ENCODE measurements at regions not wholly inside any gene's neighbourhood (a gene's known extent, or its start where the extent isn't known, plus 50 kb on each side); places are given as distances from the start of the nearest gene placed in this dataset.

- no peak for TF ChIP-seq ZBTB33 (IDR thresholded peaks at IDR 0.05)
Observed at GRCh38 chr13:76759877-76760276, 126.3 kb downstream of the KCTD12 start (continued).

GRCh38 chr13:76758738-76759137 lies 127.5 kb downstream of the KCTD12 start:
- no peaks in the 10 kb centered on the region for H3K27me3 ChIP-seq (ENCODE audit: control insufficient read depth in 4 of 4, insufficient read depth in 4 of 4, low read length in 3 of 4)
- no peak overlapping the region for H3K9ac ChIP-seq (ENCODE audit: low read depth in 1 of 2, low read length in 2 of 2)
- H3K27ac ChIP-seq (ENCODE audit: low read depth in 1 of 2, low read length in 2 of 2): no peak overlapping the region
- no peak overlapping the region for H3K4me3 ChIP-seq (ENCODE audit: low read depth in 1 of 3, low read length in 3 of 3)
- TF ChIP-seq ATF3 (IDR thresholded peaks at IDR 0.05) (no peak), JUND (IDR thresholded peaks at IDR 0.05) (no peak), CTCF (IDR thresholded peaks at IDR 0.05; ENCODE audit: low read depth, low read length, missing input control) (no peak), FOXA1 (IDR thresholded peaks at IDR 0.05) (no peak), MAX (IDR thresholded peaks at IDR 0.05) (no peak), REST (IDR thresholded peaks at IDR 0.05) (no peak), SP1 (IDR thresholded peaks at IDR 0.05) (no peak), HNF4A (conservative IDR thresholded peaks at IDR 0.05) (no peak), TAF1 (conservative IDR thresholded peaks at IDR 0.05) (no peak)
- WGBS: 87% methylated on average over 1 of the region's 1 CpG
- no peaks in the 10 kb centered on the region for H3K4me1 ChIP-seq (ENCODE audit: control insufficient read depth in 4 of 4, insufficient read depth in 4 of 4, low read length in 3 of 4)
- no peaks in the 10 kb centered on the region for H3K9me3 ChIP-seq (ENCODE audit: control insufficient read depth in 4 of 4, low read length in 3 of 4)
- DNase-seq (ENCODE audit: low spot score): no peak
- H3K36me3 ChIP-seq (ENCODE audit: control insufficient read depth in 4 of 4, insufficient read depth in 3 of 4, low read depth in 1 of 4, low read length in 3 of 4): no peaks in the 10 kb centered on the region

- H3K27me3 ChIP-seq (ENCODE audit: control insufficient read depth in 4 of 4, insufficient read depth in 4 of 4, low read length in 3 of 4): no peaks in the 10 kb centered on the region
- H3K9ac ChIP-seq (ENCODE audit: low read depth in 1 of 2, low read length in 2 of 2): no peak overlapping the region
- H3K9me3 ChIP-seq (ENCODE audit: control insufficient read depth in 4 of 4, low read length in 3 of 4): no peaks in the 10 kb centered on the region
- H3K27ac ChIP-seq (ENCODE audit: low read depth in 1 of 2, low read length in 2 of 2): no peak overlapping the region
- no peak for TF ChIP-seq NR2F2 (IDR thresholded peaks at IDR 0.05)
- H3K4me1 ChIP-seq (ENCODE audit: control insufficient read depth in 4 of 4, insufficient read depth in 4 of 4, low read length in 3 of 4): no peaks in the 10 kb centered on the region
- H3K36me3 ChIP-seq (ENCODE audit: control insufficient read depth in 4 of 4, insufficient read depth in 3 of 4, low read depth in 1 of 4, low read length in 3 of 4): no peaks in the 10 kb centered on the region
- no peak for DNase-seq (ENCODE audit: low spot score)
- H3K4me3 ChIP-seq (ENCODE audit: low read depth in 1 of 3, low read length in 3 of 3): no peak overlapping the region
Observed at GRCh38 chr13:76758257-76758656, 127.9 kb downstream of the KCTD12 start.

Measured in liver (tissue), 8 donors.